ENCODE measurements at regions not wholly inside any gene's neighbourhood (a gene's known extent, or its start where the extent isn't known, plus 50 kb on each side); places are given as distances from the start of the nearest gene placed in this dataset.

DNA sequence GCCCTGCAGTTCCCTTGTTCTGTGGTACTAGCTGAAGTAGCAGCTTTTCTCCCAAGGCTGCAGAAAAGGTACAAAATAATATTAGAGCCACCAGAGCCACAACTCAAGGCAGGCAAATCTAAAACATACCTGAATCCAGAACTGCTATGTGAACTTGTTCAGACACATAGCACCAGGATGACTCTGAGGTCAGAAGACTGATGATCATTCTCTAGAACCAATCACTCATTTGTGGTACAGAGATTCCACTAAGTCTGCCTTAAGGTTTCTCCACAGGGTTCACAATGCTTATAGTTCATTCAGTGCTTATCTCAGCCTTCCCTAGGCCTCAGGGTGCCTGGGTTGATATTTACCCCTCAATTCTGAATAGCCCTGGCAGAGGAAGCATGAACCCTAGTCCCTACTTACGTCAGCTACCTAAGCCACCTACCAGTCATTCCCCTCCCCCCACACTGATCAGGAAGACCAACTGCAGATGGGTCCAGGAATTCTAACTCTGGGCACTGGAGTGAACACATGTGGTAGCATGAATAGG, 140.9 kb upstream of the MOCS1 start:
- TF ChIP-seq, protein P1, sequence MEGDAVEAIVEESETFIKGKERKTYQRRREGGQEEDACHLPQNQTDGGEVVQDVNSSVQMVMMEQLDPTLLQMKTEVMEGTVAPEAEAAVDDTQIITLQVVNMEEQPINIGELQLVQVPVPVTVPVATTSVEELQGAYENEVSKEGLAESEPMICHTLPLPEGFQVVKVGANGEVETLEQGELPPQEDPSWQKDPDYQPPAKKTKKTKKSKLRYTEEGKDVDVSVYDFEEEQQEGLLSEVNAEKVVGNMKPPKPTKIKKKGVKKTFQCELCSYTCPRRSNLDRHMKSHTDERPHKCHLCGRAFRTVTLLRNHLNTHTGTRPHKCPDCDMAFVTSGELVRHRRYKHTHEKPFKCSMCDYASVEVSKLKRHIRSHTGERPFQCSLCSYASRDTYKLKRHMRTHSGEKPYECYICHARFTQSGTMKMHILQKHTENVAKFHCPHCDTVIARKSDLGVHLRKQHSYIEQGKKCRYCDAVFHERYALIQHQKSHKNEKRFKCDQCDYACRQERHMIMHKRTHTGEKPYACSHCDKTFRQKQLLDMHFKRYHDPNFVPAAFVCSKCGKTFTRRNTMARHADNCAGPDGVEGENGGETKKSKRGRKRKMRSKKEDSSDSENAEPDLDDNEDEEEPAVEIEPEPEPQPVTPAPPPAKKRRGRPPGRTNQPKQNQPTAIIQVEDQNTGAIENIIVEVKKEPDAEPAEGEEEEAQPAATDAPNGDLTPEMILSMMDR (IDR thresholded peaks at IDR 0.05; ENCODE audit: unreplicated experiment) = no peak
- no peaks in the 10 kb centered on the region for H3K4me1 Mint-ChIP-seq (ENCODE audit: low read depth, unreplicated experiment)
- H3K27ac Mint-ChIP-seq (ENCODE audit: unreplicated experiment) = no peak overlapping the region
- H3K9me3 Mint-ChIP-seq (ENCODE audit: low read depth, unreplicated experiment) = peaks cover 26% of the 10 kb centered on the region
- CTCF ChIA-PET = no interaction called here
- no TSS peak for BruUV-seq (replicated peaks)
- intact Hi-C loops (cut with micrococcal nuclease; ENCODE audit: unreplicated experiment) = no loop called here
- no peaks in the 10 kb centered on the region for H3K27me3 Mint-ChIP-seq (ENCODE audit: unreplicated experiment)
- no peaks in the 10 kb centered on the region for H3K36me3 Mint-ChIP-seq (ENCODE audit: insufficient read depth, unreplicated experiment)
- no peak overlapping the region for H3K4me3 Mint-ChIP-seq (ENCODE audit: low read depth, unreplicated experiment)
- no peak for DNase-seq

DNA sequence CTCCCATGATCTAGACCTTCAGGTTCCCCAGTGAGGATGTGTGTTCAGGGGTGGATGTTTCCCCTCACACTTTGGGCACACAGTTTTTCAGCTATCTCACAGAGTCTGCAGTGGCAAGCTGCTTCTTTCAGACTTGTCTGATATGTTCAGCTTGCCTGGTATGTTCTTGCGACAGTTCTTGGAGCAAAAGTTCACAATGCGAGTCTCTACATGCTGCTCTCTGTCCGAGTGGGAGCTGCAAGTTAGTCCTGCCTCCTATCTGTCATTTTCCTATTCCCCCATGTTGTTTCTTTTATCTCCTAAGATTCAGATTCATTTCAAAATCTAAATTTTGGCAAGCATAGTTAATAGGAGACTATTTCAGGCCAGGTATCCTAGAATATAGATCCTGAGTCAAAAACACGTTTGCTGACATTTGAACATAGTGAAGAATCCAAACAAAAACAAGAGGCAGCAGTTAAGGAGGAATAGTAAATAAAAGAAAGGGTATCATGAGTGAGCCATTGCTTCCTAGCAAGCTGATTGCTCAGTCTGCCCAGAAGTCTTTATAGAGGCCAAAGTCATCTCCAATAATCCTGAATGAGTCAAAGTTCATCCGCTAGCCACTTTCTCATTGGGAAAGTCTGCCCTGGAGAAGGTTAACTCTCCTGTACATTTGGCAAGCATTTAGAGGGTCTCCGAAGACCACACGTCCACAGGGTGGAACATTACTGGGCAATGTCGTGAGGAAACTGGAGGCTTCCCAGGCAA, 140.2 kb upstream of the MOCS1 start:
- TF ChIP-seq, protein P1 (IDR thresholded peaks at IDR 0.05; ENCODE audit: unreplicated experiment) = no peak
- no peak overlapping the region for H3K4me3 Mint-ChIP-seq (ENCODE audit: low read depth, unreplicated experiment)

DNA sequence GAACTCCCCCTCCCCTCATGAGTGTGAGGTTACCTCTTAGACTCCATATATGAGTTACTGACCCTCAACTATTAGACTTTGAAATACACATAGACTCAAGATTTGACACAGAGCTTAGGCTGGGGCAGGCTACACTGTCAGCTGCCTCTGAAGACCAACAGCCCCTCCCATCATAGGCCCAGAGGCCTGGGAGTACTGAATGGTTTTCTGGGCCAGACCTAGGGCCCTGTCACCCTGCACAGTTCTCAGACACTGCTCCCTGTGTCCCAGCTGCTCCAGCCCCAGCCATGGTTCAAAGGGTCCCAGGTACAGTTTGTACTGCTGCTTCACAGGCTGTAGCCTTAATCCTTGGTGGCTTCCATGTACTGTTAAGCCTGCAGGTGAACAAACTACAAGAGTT, 132.1 kb upstream of the MOCS1 start:
- DNase-seq = no peak
- intact Hi-C loops (cut with micrococcal nuclease; ENCODE audit: unreplicated experiment) = no loop called here
- Mint-ChIP-seq H3K4me1 (ENCODE audit: low read depth, unreplicated experiment) (no peaks in the 10 kb centered on the region), H3K4me3 (ENCODE audit: low read depth, unreplicated experiment) (no peak overlapping the region), H3K9me3 (ENCODE audit: low read depth, unreplicated experiment) (peaks cover 22% of the 10 kb centered on the region), H3K27me3 (ENCODE audit: unreplicated experiment) (no peaks in the 10 kb centered on the region), H3K27ac (ENCODE audit: unreplicated experiment) (no peak overlapping the region), H3K36me3 (ENCODE audit: insufficient read depth, unreplicated experiment) (no peaks in the 10 kb centered on the region)
- BruUV-seq (replicated peaks) = no TSS peak
- CTCF ChIA-PET = no interaction called here
- TF ChIP-seq, protein P1 (IDR thresholded peaks at IDR 0.05; ENCODE audit: unreplicated experiment) = no peak

More for the DNA sequence above, 140.2 kb upstream of the MOCS1 start:
- DNase-seq = no peak
- Mint-ChIP-seq H3K27me3 (ENCODE audit: unreplicated experiment) (no peaks in the 10 kb centered on the region), H3K4me1 (ENCODE audit: low read depth, unreplicated experiment) (no peaks in the 10 kb centered on the region), H3K36me3 (ENCODE audit: insufficient read depth, unreplicated experiment) (no peaks in the 10 kb centered on the region), H3K9me3 (ENCODE audit: low read depth, unreplicated experiment) (peaks cover 25% of the 10 kb centered on the region), H3K27ac (ENCODE audit: unreplicated experiment) (no peak overlapping the region)
- BruUV-seq (replicated peaks) = no TSS peak
- intact Hi-C loops (cut with micrococcal nuclease; ENCODE audit: unreplicated experiment) = no loop called here
- CTCF ChIA-PET = no interaction called here

DNA sequence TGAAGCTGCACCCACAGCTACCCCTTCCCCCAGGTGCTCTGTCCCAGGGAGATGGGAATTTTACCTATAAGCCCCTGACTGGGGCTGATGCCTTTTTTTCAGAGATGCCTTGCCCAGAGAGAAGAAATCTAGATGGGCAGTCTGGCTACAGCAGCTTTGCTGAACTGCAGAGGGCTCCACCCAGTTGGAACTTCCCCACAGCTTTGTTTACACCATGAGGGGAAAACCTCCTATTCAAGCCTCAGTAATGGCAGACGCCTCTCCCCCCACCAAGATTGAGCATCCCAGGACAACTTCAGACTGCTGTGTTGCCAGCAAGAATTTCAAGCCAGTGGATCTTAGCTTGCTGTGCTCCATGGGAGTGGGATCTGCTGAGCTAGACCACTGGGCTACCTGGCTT, 122.6 kb upstream of the MOCS1 start:
- Mint-ChIP-seq H3K4me1 (ENCODE audit: low read depth, unreplicated experiment) (no peaks in the 10 kb centered on the region), H3K27me3 (ENCODE audit: unreplicated experiment) (no peaks in the 10 kb centered on the region), H3K36me3 (ENCODE audit: insufficient read depth, unreplicated experiment) (no peaks in the 10 kb centered on the region), H3K9me3 (ENCODE audit: low read depth, unreplicated experiment) (no peaks in the 10 kb centered on the region), H3K4me3 (ENCODE audit: low read depth, unreplicated experiment) (no peak overlapping the region), H3K27ac (ENCODE audit: unreplicated experiment) (no peak overlapping the region)
- CTCF ChIA-PET = no interaction called here
- TF ChIP-seq, protein P1 (IDR thresholded peaks at IDR 0.05; ENCODE audit: unreplicated experiment) = no peak
- BruUV-seq (replicated peaks) = no TSS peak
- intact Hi-C loops (cut with micrococcal nuclease; ENCODE audit: unreplicated experiment) = no loop called here
- no peak for DNase-seq
